Dermis microvascular lymphatic vessel endothelial cell (primary cell): ENCODE measurements at regions not wholly inside any gene's neighbourhood (a gene's known extent, or its start where the extent isn't known, plus 50 kb on each side); places are given as distances from the start of the nearest gene placed in this dataset.

Experiments used
- DNase-seq, 2 donors: peaks; one replicate each; pipeline versions ENCODE4 v3.0.0 to v3.0.0-alpha.2; 2010; ENCODE audit warnings: low read depth in 2 of 2

- no peak for DNase-seq
Observed at GRCh38 chr4:64465263-64465662, 56.0 kb upstream of the TECRL start.

GRCh38 chr4:64464581-64464980 is 55.3 kb upstream of the TECRL start:
- DNase-seq: no peak
